ENCODE measurements at regions not wholly inside any gene's neighbourhood (a gene's known extent, or its start where the extent isn't known, plus 50 kb on each side); places are given as distances from the start of the nearest gene placed in this dataset.
"Not testable (repeated sequence)": the region's sequence is repeated elsewhere in the genome, so short reads cannot be mapped to it uniquely, and the experiment has no call there.

DNA sequence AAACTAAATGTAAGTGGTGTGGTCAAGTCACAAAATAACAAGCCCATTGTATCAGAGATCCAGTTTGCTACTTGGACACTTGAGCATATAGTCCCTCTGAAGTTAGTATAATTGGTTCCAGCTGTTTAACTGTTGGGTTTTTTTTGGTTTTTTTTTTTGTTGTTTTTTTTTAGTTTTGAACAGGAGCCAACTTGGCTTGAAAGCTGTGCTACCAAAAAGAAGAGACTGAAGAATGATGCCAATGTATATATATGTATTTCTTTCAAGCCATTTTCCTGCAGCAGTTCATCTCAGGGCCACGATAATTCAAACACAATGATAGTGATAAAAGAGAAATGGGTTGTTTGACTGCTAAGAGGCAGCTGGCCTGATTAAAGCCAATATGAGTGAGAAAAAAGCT is 138.3 kb downstream of the PCDH18 start:
- DNase-seq (ENCODE audit: low spot score), result no peak

DNA sequence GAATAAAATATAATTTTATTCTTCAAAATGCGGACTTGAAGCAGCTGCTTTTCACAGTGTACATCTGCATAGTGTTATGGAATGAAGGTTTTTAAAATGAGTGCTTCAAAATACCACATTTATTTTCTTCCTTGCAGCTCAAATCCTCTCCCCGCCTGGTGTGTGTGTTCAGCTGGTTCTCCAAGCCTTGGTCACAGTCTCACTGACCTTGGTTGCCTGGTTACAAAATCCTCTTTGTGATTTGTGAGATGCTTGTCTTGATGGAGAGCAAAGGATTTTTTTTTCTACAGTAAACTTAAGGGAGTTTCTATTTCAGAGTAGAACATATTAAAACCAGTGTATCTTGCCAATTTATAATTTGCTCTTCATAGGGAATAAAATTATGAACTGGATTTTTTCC is 139.2 kb downstream of the PCDH18 start:
- DNase-seq (ENCODE audit: low spot score), result no peak

DNA sequence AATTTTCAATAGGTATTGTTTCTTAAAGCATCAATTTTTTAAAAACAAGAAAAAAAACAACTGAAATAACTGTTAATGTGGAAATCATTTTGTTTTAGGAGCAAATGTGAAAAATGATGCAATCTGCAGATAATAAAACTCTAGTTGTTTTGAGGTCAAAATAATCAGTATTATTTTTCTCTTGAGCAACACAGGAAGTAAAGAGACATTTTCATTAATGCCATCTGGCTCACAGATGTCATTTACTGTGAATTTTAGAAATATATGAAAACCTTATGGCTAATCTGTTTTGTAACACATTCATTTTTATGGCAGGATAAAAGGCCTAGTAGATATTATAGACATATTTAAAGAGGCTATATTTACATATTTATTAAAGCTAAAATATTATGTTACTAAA is 141.6 kb downstream of the PCDH18 start:
- no peak for DNase-seq (ENCODE audit: low spot score)

DNA sequence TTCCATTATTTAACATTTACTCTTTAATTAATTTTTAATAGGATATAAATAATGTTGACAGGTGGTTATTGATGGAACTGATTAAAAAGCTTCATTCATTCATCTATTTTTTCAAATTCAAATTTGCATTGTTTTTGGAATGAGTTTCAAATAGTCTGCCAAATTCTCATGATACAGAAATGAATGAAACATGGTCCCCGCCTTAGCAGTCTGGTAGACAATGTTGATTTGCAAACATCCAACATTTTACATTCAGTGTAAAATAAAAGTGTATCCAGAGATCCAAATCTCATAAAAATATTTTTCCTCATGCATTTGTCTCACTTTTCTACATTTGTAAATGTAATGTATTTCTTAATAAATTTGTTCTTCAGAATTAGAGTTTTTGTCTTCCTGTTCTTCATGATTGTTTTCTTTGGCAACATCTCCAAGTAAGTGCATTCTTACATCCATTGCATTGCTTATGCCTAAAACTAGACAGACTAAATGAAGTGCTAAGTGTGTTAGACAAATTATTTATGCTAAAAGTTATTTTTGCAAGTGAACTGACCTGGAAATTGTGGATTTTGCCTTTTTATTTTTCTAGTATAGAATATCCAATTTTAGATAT is 142.3 kb downstream of the PCDH18 start:
- DNase-seq (ENCODE audit: low spot score), result no peak

DNA sequence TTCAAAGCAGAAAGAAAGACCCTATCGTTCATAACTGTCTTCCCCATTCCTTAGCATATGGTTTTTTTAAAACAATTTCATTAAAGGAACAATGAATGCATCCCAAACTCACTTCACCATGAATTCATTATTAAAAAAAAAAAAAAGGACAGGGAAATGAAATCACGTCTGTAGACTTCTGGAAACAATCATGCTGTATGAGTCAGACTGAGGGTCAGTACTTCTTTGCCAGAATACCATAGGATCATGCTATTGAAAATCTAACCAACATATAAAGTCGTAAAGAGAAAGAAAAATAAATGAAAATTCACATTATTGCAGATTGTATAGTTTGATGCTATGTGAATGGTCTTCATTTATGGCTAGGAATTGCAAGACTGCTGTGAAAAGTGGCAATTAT is 144.4 kb downstream of the PCDH18 start:
- no peak for DNase-seq (ENCODE audit: low spot score)

DNA sequence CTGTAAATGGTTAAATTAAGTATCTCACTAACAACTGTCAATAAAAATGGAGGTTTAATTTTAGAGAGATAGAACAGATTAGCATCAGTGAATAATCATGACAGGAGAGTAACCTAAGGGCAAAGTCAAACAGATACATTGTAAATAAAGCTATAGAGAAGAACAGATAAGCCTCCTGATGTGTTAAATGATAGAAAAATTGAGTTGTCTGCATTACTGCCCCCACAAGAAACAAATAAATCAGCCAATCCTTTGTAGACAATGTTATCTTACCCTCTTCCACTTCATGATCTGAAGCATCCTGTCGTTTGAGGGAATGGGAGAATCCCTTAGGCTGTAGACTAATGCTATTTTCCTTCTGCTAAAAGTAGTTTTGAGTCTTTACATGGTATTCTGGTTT is 147.8 kb downstream of the PCDH18 start:
- DNase-seq (ENCODE audit: low spot score), result no peak

DNA sequence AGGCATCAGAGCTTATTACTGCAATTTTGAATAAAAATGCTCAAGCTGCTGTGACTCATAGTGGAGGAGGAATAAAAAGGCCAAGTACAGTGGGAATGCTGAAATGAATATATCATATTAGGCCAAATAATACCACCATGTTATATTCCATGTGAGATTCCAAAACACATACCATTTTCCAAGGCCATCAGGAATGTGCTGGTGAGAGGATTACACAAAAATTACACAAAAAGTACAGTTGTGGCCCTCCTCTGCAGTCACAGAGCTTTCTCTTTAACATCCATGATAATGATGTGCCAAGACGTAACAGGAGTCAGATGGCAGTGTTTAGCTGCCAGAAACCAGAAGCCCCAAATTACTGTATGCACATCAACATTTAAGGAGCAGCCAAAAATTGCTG is 153.5 kb downstream of the PCDH18 start:
- no peak for DNase-seq (ENCODE audit: low spot score)

- DNase-seq (ENCODE audit: low spot score), result no peak
Observed at GRCh38 chr4:137378393-137378792, 153.9 kb downstream of the PCDH18 start.

- DNase-seq (ENCODE audit: low spot score), result no peak
Observed at GRCh38 chr4:137376312-137376711, 156.0 kb downstream of the PCDH18 start.

DNA sequence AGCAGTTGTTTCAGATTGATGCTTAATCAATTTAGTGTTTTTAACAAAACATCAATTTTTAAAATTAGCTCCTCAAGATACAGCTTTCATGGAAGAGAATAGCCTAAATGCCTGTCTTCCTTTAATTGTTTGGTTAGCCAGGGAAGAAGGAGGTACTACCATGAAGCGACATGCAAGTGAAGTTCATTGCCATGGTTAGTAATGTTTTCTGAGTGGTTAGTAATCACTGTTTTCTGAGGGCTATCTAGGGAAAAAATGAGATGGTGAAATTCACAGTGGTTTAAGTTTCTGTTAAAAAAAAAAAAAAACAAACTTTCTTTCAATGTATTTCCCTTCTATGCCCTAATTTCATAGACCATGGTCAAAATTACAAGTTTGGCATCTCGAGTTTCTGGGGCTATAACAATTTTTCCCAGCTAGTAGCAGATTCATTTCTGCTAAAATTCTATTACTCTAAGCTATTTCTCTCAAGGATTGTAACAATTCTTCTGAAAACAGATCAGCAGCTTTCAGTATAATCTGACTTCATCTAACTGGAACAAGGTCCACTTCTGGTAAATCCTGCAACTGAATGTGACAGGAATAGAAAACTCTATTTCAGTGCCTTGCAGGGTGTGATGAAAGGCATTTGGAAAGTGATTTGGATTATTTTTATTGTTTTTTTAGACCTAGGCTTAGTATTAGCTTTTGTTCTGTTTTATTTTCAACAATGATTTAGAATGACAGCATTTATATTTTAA is 157.0 kb downstream of the PCDH18 start:
- DNase-seq (ENCODE audit: low spot score), result no peak

DNA sequence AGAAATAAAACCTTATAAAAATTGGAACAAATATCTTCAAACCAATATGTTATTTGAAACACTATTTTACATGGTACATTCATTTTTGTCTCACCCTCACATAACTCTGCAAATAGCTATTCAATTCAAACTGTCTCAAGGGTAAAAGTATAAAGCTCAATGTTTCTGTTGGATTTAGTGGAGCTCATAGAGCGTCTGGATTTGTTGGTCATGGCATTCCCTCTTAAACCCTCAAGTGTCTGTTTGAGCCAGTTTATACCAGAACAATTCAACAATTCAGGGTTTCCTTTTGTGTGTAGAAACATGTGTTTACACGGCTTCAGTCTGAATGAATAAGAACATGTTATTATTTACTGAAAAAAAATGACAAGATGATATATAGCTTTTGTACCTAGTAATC is 161.6 kb downstream of the PCDH18 start:
- no peak for DNase-seq (ENCODE audit: low spot score)

- peak; percentile 17 for DNase-seq (ENCODE audit: low spot score)
Observed at GRCh38 chr4:137370206-137370633, 162.1 kb downstream of the PCDH18 start.

DNA sequence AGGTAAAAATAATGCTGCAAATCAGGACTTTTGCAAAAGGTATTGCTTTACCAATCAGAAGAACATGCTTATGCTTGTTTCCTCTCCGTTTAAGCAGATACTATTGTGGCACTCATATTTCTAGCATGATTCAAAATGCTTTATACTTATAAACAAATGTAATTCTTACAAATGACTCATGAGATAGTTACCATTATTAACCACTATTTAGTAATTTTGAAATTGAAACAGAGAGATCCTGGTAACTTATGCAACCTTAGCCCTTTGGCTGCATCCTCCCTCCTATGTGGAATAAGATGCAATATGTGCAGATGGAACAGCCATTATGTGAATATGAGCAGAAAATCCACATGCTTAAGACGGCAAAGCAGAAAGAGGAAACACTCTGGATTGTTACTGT is 164.7 kb downstream of the PCDH18 start:
- DNase-seq (ENCODE audit: low spot score), result no peak

DNA sequence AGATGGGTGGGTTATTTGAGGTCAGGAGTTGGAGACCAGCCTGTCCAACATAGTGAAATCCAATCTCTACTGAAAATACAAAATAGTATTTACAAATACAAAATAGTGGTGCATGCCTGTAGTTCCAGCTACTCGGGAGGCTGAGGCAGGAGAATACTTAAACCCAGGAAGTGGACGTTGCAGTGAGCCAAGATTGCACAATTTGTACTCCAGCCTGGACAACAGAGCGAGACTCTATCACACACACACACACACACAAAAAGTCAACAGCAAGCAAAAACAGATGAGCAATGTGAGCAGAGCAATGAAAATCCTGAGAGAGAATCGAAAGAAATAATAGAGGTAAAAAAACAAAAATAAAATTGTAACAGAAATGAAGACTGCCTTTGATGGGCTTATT is 168.8 kb downstream of the PCDH18 start:
- no peak for DNase-seq (ENCODE audit: low spot score)

GRCh38 chr4:137361756-137362470 is 170.4 kb downstream of the PCDH18 start:
- DNase-seq (ENCODE audit: low spot score), result no peak

GRCh38 chr4:137360761-137361160 is 171.5 kb downstream of the PCDH18 start:
- no peak for DNase-seq (ENCODE audit: low spot score)

GRCh38 chr4:137359691-137360315 is 172.5 kb downstream of the PCDH18 start:
- DNase-seq (ENCODE audit: low spot score), result no peak

- not testable (repeated sequence) for DNase-seq (ENCODE audit: low spot score)
Observed at GRCh38 chr4:137354562-137354961, 177.7 kb downstream of the PCDH18 start.

DNA sequence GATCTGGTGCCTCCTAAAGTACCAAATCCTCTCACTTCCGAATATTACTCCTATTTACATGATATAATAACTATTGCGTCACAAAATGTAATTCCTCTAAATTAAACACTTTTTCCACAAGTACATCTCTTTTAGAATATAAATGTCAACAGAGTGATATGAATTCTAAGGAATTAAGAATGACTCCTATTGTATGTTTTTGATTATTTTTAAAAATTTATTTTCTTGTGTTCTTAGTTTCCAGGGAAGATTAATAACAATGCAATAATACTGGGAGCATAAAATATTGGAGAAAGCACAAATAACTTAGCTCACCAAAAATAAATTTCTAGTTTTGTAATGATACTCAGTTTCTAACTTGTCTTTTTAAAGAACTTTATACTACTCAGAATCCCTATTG is 184.9 kb downstream of the PCDH18 start:
- no peak for DNase-seq (ENCODE audit: low spot score)

- DNase-seq (ENCODE audit: low spot score), result no peak
Observed at GRCh38 chr4:137345597-137345996, 186.7 kb downstream of the PCDH18 start.

DNA sequence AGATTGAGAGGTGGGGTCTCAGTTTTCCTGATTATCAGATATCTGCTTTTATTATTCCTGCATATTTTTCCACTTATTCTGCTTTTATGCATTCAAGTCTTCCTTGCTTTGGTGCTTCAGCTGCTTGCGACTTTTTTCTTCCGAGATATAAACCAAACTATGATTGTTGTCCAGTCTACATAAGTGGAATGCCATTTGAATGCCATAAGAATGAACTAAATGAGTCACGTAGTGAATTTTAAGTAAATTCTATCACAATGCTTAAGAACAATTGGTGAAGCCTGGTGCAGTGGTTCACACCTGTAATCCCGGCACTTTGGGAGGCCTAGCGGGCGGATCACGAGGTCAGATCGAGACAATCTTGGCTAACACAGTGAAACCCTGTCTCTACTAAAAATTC is 189.1 kb downstream of the PCDH18 start:
- DNase-seq (ENCODE audit: low spot score), result no peak

- no peak for DNase-seq (ENCODE audit: low spot score)
Observed at GRCh38 chr4:137333031-137333430, 199.3 kb downstream of the PCDH18 start.

DNA sequence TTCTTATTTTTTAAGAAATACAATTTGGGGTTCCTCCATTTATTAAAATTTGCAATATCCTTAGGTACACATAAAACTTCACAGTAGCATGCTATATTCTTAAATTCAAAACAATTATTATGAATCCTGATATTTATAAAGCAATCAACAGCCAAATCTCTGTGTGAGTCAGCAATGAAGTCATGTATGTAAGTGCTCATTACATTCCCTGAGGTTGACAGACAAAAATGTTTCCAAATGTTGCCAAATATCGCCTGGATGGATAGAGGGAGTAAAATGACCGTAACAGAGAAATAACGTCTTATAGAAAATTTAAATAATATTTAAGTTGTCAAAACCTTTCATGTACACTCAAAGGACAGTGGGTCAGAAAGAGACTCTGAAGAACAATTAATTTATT is 220.0 kb downstream of the PCDH18 start:
- DNase-seq (ENCODE audit: low spot score), result no peak
